B cell (primary cell): ENCODE measurements at regions not wholly inside any gene's neighbourhood (a gene's known extent, or its start where the extent isn't known, plus 50 kb on each side); places are given as distances from the start of the nearest gene placed in this dataset.

Experiments used
- CTCF ChIP-seq: fragments of 200-600 bp; IDR thresholded peaks from one replicate; pipeline ENCODE4 v1.8.0; 2022; ENCODE audit warnings: antibody characterized with exemption, mild to moderate bottlenecking
- EZH2 ChIP-seq: IDR thresholded peaks from 2 replicates; pipeline ENCODE4 v1.6.1; 2012; ENCODE audit warnings: borderline replicate concordance, low read depth, mild to moderate bottlenecking, moderate library complexity, low read length; ENCODE audit not compliant: insufficient read depth, poor library complexity, severe bottlenecking

- no peak for TF ChIP-seq CTCF
- no peak for TF ChIP-seq EZH2
Measured at GRCh38 chr18:67362906-67363305, 153.6 kb downstream of the DSEL start.
